ENCODE measurements at regions not wholly inside any gene's neighbourhood (a gene's known extent, or its start where the extent isn't known, plus 50 kb on each side); places are given as distances from the start of the nearest gene placed in this dataset.

DNA sequence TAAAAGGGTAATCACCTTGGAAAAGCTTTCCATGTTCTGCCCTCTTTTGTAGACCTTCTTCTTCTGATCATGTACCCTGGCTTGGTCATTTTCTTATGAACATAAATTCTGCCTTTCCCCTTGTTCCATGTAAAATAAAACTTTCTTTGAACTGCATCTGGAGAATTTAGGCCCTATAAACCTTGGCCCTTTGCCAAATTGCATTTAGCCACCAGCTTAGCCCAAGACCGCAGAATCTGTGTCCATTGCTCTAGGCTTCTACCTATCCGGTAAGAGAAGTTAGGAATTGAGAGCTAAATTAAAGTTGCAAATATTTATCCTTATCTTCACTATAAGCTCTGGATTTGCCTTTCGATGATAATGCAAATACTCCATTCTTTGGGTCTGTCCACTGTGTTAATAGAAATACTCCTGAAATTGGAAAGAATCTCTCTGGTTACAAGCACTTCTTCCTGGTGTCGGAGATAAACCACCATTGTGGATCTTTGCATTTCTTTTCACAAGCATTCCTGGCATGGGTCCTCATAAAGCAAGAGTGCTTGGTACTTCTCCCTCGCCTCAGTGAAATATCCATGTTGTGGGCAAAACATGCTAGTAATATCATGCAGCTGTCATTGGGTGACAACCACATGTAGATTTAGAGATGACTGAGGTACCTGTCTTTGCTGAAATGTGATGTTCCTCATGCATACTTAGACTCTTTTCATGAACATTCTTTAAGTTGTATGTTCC is 698.0 kb upstream of the WWC1 start:
- H3K27me3 ChIP-seq (replicated peaks in 1 of 2; ENCODE audit: control insufficient read depth in 2 of 2, insufficient read depth in 2 of 2, low read length in 1 of 2): no peaks in the 10 kb centered on the region
- intact Hi-C loops (cut with micrococcal nuclease; ENCODE audit: unreplicated experiment): no loop called here
- WGBS (ENCODE audit: insufficient coverage, insufficient replicate concordance, low lambda C conversion rate, missing lambda C conversion rate): 29% methylated on average over 5 of the region's 5 CpGs
- DNase-seq (ENCODE audit: low read depth, low spot score) (no peak), ATAC-seq (no peak), FAIRE-seq (peak; percentile 27)
- no peak overlapping the region for H2AFZ ChIP-seq (ENCODE audit: control insufficient read depth, low read depth, low read length)
- no peaks in the 10 kb centered on the region for H3K9me3 ChIP-seq (replicated peaks; ENCODE audit: control insufficient read depth, insufficient read depth, low read length)
- no peak overlapping the region for H3K4me2 ChIP-seq (ENCODE audit: control insufficient read depth, insufficient read depth)
- in situ Hi-C loops (cut with MboI): no loop called here
- TF ChIP-seq POU2F2 (IDR thresholded peaks at IDR 0.05; ENCODE audit: borderline replicate concordance, low read depth, low read length) (no peak), HCFC1 (IDR thresholded peaks at IDR 0.05; ENCODE audit: low read length) (no peak), SREBF2 (IDR thresholded peaks at IDR 0.05; ENCODE audit: low read length) (no peak)
- ChIA-PET POLR2A (no interaction called here), RAD21 (ENCODE audit: unreplicated experiment) (no interaction called here), SMC1A (ENCODE audit: uncharacterized antibody, unreplicated experiment) (no interaction called here), CTCF (no interaction called here)
- no peaks in the 10 kb centered on the region for H4K20me1 ChIP-seq (ENCODE audit: control insufficient read depth, insufficient read depth)
- no TSS peak for BruUV-seq (replicated peaks)
- no peaks in the 10 kb centered on the region for H3K79me2 ChIP-seq (ENCODE audit: control insufficient read depth, insufficient read depth, low read length)
- H3K27ac ChIP-seq (ENCODE audit: control insufficient read depth, insufficient read depth): no peak overlapping the region
- no peaks in the 10 kb centered on the region for H3K4me1 ChIP-seq (ENCODE audit: control insufficient read depth, insufficient read depth, low read length)
- no peak overlapping the region for H3K4me3 ChIP-seq
- H3K9ac ChIP-seq (ENCODE audit: control insufficient read depth, insufficient read depth, low read length): no peak overlapping the region
- H3K36me3 ChIP-seq (ENCODE audit: control insufficient read depth in 2 of 2, insufficient read depth in 2 of 2, low read length in 1 of 2): no peaks in the 10 kb centered on the region

DNA sequence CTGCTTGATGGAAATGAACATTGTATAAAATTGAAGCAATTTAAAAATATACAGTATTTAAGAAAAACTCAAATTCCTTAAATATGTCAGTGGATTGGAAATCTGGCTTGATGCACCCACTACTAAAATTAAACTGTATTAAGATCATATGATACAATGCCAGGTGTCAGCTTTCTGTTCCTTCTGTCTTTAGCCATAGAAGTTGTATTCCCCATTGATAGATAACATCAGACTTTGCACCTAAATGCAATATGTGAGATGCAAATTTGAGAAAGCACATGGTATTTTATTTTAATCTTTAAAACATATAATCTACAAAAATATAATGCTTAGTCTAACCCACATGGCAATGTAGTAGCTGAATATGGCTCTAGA is 697.4 kb upstream of the WWC1 start:
- RAD21 ChIA-PET (ENCODE audit: unreplicated experiment): no interaction called here
- Histone ChIP-seq H3K79me2 (ENCODE audit: control insufficient read depth, insufficient read depth, low read length) (no peaks in the 10 kb centered on the region), H3K9ac (ENCODE audit: control insufficient read depth, insufficient read depth, low read length) (no peak overlapping the region), H3K9me3 (replicated peaks; ENCODE audit: control insufficient read depth, insufficient read depth, low read length) (no peaks in the 10 kb centered on the region), H3K4me1 (ENCODE audit: control insufficient read depth, insufficient read depth, low read length) (no peaks in the 10 kb centered on the region), H3K4me3 (no peak overlapping the region), H2AFZ (ENCODE audit: control insufficient read depth, low read depth, low read length) (no peak overlapping the region), H3K4me2 (ENCODE audit: control insufficient read depth, insufficient read depth) (no peak overlapping the region), H3K36me3 (ENCODE audit: control insufficient read depth in 2 of 2, insufficient read depth in 2 of 2, low read length in 1 of 2) (no peaks in the 10 kb centered on the region), H3K27me3 (replicated peaks in 1 of 2; ENCODE audit: control insufficient read depth in 2 of 2, insufficient read depth in 2 of 2, low read length in 1 of 2) (no peaks in the 10 kb centered on the region), H4K20me1 (ENCODE audit: control insufficient read depth, insufficient read depth) (no peaks in the 10 kb centered on the region), H3K27ac (ENCODE audit: control insufficient read depth, insufficient read depth) (no peak overlapping the region)
- ATAC-seq: no peak
- CTCF ChIA-PET: no interaction called here
- SMC1A ChIA-PET (ENCODE audit: uncharacterized antibody, unreplicated experiment): no interaction called here
- BruUV-seq (replicated peaks): no TSS peak
- no peak for DNase-seq (ENCODE audit: low read depth, low spot score)
- POLR2A ChIA-PET: no interaction called here
- FAIRE-seq: no peak
- TF ChIP-seq MEF2A (IDR thresholded peaks at IDR 0.05; ENCODE audit: insufficient read depth, low read depth, low read length): no peak
- intact Hi-C loops (cut with micrococcal nuclease; ENCODE audit: unreplicated experiment) (no loop called here), in situ Hi-C loops (cut with MboI) (no loop called here)

Data from GM12878 (cell line).